HS-27A (cell line): ENCODE measurements at regions not wholly inside any gene's neighbourhood (a gene's known extent, or its start where the extent isn't known, plus 50 kb on each side); places are given as distances from the start of the nearest gene placed in this dataset.

ENCODE experiments used
- DNase-seq: peaks from one replicate; pipeline ENCODE4 v3.0.0-alpha.2; 2012; ENCODE audit warnings: low read depth, missing footprints

DNA sequence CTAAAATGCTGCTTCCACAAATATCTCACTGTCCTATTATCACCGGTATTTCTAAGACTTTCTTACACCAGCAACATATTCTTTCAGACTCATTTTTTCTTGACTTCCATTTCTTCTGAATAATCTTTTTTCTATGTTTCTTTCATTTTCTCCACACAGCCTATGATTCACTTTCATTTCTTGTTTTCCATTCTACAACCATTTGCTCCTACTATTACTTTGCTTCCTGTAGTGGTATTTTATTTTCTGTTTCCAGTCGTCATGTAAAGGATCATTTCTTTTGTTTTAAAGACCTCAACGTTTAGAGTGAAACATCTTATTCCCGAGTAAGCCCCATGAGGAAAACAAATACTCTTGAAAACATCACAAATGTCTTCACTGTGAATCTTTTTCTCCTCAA lies 182.2 kb upstream of the MDGA2 start:
- no peak for DNase-seq

DNA sequence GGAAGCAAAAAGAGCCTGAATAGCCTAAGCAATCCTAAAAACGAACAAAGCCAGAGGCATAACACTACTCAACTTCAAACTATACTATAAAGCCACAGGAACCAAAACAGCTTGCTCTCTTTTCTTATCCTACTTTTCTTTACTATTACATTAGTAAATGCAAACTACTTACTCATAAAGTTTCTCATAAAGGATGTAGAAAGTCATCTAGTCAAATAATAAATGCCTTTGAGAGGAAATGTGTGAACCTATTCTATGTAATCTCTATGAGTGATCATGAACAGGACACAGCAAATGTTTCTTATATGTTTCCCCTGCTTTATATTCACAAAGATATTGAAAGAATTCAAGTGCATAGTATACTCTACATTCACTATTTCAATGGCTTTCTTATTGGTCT lies 176.9 kb upstream of the MDGA2 start:
- DNase-seq, result no peak

DNA sequence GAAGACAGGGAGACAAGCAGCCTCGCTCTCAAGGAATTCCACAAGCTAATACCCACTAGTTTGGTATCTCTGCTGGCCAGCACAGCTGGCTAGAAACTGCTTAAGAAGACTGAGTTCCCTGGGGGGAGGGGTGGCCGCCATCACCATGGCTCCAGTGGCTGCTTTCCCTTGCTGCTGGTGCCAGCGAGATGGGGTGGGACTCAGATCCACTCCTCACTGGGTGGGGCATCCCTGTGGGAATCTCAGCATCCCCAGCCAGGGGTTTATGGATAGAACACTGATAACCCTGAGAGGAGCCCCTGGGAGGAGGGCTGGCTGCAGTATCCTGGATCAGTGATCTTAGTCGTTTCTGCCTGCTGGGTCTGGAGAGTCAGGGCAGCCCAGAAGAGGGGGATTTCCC lies 170.6 kb upstream of the MDGA2 start:
- no peak for DNase-seq

DNA sequence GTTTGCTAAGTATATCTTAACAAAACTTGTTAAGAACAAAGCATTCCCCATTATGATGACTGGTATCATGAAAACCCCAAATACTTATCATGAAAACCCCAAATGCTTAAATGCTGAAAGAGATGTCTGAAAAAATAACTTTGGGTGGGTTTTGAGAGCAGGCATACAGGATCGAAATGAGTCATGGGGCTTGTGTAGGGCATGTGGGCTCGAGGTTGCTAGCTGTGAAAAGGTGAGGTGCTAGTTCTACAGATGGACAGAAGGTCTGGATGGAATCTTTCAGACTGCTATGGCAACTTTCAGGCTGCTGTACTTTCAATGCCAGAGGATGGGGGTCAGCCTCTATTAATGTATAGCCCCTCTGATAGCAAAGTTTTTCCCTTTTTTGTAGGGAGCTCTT lies 167.8 kb upstream of the MDGA2 start:
- DNase-seq, result no peak

DNA sequence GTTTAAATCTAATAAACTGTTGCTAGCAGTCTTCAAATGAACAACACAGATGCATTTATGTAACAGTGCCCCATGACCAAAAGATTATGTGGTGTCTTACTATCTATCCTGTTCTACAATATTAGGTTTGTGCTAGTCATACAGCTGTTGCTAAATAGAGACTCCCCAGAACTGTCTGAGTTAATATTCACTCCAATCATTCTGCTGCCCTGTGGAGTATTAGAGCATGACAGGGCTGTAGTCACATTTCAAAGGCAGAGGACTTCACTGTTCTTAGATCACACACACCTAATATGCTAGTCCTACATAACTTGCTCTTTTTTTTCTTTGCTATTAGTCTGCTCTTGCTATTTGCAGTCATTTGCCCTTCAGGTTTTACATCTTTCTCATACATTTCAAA lies 157.6 kb upstream of the MDGA2 start:
- no peak for DNase-seq

DNA sequence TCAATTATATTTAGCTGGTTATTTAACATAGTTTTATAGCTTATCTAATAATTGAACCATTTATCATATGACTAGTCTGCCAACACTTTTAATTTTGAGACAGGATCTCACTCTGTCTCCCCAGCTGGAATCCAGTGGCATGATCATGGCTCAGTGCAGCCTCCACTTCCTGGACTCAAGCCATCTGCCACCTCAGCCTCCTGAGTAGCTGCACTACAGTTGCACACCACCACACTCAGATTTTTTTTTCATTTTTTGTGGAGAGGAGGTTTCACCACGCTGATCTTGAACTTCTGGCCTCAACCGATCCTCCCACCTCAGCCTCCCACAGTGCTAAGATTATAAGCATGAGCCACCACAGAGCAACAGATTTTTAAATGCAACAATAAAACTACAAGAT lies 151.4 kb upstream of the MDGA2 start:
- no peak for DNase-seq

DNA sequence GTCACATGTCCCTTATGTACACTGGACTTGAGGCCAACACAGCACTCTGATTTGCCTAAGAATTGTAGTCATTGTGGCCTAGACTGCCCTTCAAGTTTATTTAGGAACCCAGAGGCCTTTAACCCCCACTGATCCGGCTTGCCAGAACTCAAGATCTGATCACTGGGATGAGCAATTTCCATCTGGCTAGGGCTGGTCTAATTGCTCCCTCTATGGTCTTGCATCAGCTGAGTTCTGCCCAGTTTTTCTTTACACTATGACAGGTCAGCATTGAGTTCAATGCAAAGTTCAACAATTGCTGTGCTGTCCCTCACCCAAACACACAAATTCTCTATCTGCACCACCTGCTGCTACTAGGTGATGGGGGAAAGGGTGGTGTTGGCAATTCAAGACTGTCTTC lies 146.9 kb upstream of the MDGA2 start:
- no peak for DNase-seq

DNA sequence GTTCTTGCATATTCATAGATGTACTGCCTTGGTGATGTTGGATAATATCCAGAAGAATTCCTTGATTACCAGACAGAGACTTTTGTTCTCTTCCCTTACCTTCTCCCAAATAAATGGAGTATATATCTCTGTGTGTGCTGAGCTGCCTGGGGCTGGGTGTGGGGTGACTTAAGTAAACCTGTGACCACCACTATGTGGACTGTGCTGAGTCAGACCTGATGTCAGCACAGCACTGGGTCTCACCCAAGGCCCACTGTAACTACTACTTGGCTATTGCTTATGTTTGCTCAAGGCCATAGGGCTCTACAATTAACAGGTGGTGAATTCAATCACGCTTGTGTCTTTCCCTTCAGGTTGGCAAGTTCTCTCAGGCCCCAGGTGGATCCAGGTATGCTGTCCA lies 145.7 kb upstream of the MDGA2 start:
- DNase-seq, result no peak

DNA sequence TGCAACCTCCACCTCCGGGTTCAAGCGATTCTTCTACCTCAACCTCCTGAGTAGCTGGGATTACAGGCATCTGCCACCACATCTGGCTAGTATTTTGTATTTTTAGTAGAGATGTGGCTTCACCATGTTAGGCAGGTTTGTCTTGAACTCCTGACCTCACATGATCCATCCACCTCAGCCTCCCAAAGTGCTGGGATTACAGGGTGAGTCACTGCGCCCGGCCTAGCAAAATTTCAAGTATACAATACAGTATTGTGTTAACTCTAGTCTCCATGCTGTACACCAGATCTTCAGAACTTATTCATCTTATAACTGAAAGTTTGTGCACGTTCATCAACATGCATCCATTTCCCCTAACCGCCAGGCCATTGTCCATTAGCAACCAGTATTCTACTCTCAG lies 115.1 kb upstream of the MDGA2 start:
- no peak for DNase-seq

DNA sequence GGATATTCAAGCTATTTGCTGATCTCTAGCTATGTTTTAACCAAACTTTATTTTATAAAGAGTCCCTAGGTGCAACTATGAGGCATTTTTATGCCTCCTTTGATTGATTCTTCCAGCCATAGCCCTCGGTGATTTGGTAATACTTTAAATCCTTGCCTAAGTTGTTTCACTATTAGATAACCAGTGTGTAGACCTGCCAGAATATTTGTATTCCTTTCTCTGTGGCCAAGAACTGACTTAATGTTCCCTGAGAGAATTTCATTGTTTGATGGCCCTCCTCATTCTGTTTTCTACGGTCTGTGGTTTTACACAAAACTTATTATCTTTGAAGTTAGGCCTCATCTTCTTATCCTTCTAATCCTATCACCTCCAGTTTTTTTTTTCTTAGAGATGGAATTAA lies 109.7 kb upstream of the MDGA2 start:
- DNase-seq, result no peak

DNA sequence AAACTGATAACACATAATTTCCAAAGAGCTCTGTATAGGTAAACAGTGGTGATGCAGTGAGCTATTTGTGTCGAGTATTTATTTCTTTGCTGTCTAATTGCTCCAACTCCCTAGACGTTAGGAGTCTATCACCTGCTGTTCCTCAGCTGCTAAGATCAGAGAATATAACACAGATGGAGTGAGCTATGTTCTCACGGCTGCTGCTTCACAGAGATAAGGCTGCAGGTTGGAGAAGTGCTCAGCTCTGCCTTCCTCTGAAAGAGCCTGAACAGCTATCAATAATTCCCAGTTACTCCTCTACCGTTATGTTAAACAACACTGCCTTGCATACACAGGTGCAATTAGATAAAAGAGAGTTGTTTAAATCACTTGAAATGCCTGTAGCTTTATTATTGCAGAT lies 103.2 kb upstream of the MDGA2 start:
- DNase-seq, result no peak

DNA sequence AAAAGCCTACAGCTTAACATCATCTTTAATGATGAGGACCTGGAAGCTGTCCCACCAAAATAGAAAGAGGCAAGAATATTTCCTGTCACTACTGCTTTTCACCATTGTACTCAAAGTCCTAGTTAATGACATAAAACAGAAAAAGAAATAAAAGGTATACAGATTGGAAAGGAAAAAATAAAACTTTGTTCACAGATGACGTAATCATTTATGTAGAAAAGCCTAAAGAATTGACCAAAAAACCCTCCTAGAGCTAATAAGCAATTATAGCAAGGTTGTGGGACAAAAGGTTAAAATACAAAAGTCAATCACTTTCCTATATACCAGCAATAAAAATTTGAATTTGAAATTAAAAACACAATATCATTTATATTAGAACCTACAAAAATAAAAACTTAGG lies 97.2 kb upstream of the MDGA2 start:
- DNase-seq, result no peak

DNA sequence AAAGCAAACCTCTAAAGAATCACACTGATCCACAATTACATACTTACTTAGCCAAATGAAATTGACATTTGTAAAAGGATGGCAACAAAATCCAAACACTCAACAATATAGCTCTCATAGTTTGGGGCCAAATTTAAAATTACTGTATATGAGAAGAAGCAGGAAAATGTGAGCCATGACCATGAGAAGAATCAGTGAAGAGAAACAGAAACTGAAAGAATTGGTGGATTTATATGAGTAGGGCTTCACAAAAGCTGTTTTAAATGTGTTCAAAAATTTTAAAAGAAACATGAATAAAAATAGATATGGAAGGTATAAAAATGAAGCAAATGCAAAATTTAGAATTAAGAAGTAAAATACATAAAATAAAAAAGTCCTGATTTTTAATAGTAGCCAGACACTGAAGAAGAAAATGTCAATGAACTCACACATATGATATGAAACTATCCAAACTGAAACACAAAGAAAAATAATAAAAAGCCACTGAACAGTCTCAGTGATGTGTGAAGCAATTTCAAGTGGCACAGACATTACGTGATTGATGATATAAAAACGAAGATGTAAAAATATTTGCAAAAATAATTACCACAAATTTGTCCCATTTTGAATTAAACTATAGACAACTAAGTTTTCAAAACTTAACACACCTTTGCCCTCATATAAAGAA lies 87.9 kb upstream of the MDGA2 start:
- no peak for DNase-seq

DNA sequence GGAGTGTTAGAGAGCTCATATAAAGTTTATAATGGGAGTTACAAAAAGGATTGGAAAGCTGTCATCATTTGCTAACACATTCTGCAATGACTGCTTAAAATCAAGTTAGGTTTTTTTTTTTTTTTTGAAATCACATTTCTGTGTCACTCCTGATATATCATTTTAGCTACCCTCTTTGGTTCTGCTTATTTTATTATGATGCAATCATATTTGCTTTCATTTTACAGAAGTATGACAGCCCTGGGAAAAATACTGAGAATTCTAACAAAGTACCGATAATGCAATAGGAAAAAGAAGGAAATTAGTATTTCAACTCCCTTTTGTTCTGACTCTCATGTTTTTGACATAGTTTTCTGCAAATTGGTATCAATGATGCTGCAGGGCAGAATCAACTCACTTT lies 71.6 kb upstream of the MDGA2 start:
- no peak for DNase-seq

DNA sequence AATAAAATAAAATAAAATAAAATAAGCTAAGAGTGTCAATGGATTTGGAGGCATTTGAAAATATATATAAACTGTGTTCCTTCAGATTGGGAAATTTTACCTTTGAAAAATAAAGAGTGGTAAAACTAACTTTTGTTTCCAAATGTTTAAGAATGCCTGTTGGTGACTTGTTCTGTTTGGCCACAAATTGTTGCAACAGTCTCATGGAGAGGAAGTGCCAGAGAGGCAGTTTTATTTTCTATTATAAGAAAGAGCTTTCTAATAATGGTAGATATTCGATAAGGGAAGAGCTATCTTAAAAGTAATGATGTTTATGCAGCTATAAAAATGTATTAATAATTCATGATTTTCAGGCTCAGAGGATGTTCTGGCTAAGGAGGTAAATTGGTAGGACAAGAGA lies 68.8 kb upstream of the MDGA2 start:
- no peak for DNase-seq

DNA sequence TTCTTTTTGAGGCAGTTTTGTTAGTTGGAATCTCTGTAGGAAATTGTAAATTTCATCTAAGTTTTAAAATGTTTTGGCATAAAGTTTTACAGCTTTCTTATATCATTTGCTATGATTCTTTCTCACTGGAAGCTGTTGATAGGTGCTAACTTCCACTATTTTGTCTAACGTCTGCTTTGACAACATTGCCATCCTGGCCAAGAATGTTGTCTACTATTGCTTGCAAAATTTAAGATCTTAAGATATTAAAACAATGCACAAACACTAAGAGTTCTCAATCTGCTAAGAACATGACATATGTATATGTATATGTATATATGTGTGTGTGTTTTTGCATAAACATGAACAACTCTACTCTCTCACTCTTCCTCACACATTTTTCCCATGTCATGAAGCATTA lies 64.1 kb upstream of the MDGA2 start:
- DNase-seq, result no peak

DNA sequence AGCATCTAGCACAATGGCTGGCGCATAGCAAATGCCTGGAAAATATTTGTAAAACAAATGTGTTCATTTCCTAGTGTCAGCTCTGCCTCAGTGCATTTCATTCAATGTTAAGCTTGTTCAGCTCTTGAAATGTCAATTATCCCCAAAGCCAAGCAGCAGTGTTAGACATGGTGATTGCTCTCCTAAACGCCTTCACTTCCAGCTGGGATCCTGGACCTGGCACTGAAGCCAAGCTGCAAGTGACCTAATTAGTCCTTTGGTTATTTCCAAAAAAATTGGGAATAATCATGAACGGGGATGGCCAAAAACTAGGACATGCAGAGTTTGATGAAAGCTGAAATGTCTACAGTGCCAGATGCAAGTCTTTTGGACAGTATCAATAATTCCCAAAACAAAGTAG lies 54.9 kb upstream of the MDGA2 start:
- no peak for DNase-seq
